GM23338 (cell line): ENCODE measurements at regions not wholly inside any gene's neighbourhood (a gene's known extent, or its start where the extent isn't known, plus 50 kb on each side); places are given as distances from the start of the nearest gene placed in this dataset.

Experiments used
- EZH2 ChIP-seq: fragments of 200-600 bp; sonication (generic); IDR thresholded peaks from one replicate; pipeline ENCODE4 v1.8.0; 2017; ENCODE audit warnings: antibody characterized with exemption, mild to moderate bottlenecking, low read depth; ENCODE audit not compliant: unreplicated experiment
- POLR2AphosphoS5 ChIP-seq: IDR thresholded peaks from 2 replicates; pipeline ENCODE4 v1.6.1; 2016; ENCODE audit warnings: antibody characterized with exemption, low read depth

GRCh38 chr4:54526560-54526959 is 131.2 kb upstream of the KIT start:
- TF ChIP-seq POLR2AphosphoS5 (no peak), EZH2 (no peak)
